Endothelial cell (in vitro differentiated cells): ENCODE measurements at regions not wholly inside any gene's neighbourhood (a gene's known extent, or its start where the extent isn't known, plus 50 kb on each side); places are given as distances from the start of the nearest gene placed in this dataset.

Source experiments
- DNase-seq: peaks from one replicate; pipeline ENCODE4 v3.0.0; 2021; ENCODE audit warnings: low spot score
- H3K27ac Mint-ChIP-seq: one replicate; pipeline ENCODE4 v1.8.0; 2021; ENCODE audit warnings: mixed read lengths, inconsistent platforms; ENCODE audit not compliant: unreplicated experiment
- H3K27me3 Mint-ChIP-seq: one replicate; pipeline ENCODE4 v1.8.0; 2021; ENCODE audit warnings: mild to moderate bottlenecking, moderate library complexity, mixed read lengths, inconsistent platforms; ENCODE audit not compliant: unreplicated experiment
- H3K36me3 Mint-ChIP-seq: one replicate; pipeline ENCODE4 v1.8.0; 2021; ENCODE audit warnings: mild to moderate bottlenecking, low read depth, mixed read lengths, inconsistent platforms; ENCODE audit not compliant: unreplicated experiment
- H3K4me1 Mint-ChIP-seq: one replicate; pipeline ENCODE4 v1.8.0; 2021; ENCODE audit warnings: mild to moderate bottlenecking, mixed read lengths, inconsistent platforms; ENCODE audit not compliant: unreplicated experiment
- H3K4me3 Mint-ChIP-seq: one replicate; pipeline ENCODE4 v1.8.0; 2021; ENCODE audit warnings: mild to moderate bottlenecking, mixed read lengths, inconsistent platforms; ENCODE audit not compliant: unreplicated experiment
- H3K9me3 Mint-ChIP-seq: one replicate; pipeline ENCODE4 v1.8.0; 2021; ENCODE audit warnings: mixed read lengths, inconsistent platforms; ENCODE audit not compliant: unreplicated experiment
- CTCF ChIP-seq: fragments of 200-600 bp; sonication (generic); IDR thresholded peaks from one replicate; pipeline ENCODE4 v1.5.0; 2021; ENCODE audit warnings: antibody characterized with exemption; ENCODE audit not compliant: unreplicated experiment

DNA sequence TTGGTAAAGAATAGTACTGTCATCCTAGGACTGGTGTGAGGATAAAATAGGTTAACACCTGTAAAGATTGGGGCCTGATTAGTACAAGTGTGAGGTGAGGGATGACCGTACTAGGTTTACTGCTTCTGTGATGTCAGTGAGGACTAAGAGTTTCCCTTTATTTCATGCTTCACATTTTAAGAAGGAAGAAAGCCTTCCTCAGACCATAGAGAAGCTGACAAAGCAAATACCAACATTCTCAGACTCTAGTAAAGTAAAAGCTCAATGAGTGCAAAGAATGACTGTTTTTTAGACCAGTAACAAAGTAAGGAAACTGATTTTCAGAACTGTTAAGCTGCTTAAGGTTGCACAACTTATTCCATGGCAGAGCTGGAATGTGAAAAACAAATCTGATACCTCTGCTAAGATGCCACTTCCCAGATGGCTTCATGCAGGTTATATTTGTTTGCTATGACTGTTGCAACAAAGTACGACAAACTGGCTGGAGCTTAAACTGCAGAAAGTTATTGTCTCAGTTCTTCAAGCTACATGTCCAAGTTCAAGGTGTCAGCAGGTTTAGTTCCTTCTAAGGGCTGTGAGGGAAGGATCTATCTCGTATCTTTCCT lies 354.9 kb downstream of the RSL24D1 start:
- no peak for DNase-seq
- no peak overlapping the region for H3K27ac Mint-ChIP-seq
- peaks cover 3% of the 10 kb centered on the region for H3K9me3 Mint-ChIP-seq
- H3K36me3 Mint-ChIP-seq = no peaks in the 10 kb centered on the region
- no peak overlapping the region for H3K4me3 Mint-ChIP-seq
- H3K27me3 Mint-ChIP-seq = no peaks in the 10 kb centered on the region
- no peaks in the 10 kb centered on the region for H3K4me1 Mint-ChIP-seq
- TF ChIP-seq CTCF = no peak

DNA sequence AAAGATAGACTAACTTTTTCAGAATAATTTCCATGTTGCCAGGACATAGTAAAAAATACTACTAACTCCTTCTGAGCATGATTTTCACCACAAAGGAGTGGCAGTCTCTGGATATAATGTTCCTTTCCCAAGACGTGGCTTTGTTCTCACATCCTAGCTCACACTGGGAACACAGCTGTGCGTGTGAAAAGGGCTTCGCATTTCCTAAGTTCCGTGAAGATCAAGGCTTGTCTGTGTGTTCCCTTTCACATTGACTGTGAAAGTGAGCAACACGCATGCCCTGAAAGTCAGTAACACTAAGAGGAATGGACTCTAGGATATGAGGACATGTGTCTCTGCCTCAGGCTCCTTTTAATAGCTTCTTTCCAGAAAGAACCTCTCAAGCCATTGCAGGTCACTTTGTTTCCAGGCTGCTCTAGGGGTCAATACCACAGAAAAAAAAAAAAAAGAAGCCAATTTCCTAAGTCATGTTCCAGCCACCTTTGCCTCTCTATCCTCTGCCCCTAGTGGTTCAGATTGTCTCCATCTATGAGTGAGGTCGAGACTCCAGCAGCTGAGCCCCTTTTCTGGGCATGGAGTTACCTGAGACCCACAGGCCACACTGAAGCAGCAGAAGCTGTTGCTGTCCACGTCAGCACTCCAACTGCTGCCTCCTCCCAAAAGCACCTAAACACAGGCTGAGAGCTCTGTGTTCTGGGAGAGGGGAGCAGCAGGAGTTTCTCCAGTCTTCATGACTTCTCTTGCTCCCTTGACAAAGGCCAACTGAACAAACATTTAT lies 355.9 kb downstream of the RSL24D1 start:
- no peaks in the 10 kb centered on the region for H3K36me3 Mint-ChIP-seq
- no peak overlapping the region for H3K4me3 Mint-ChIP-seq
- H3K27me3 Mint-ChIP-seq = no peaks in the 10 kb centered on the region
- no peaks in the 10 kb centered on the region for H3K4me1 Mint-ChIP-seq
- H3K27ac Mint-ChIP-seq = no peak overlapping the region
- H3K9me3 Mint-ChIP-seq = peaks cover 3% of the 10 kb centered on the region
- no peak for TF ChIP-seq CTCF
- no peak for DNase-seq

DNA sequence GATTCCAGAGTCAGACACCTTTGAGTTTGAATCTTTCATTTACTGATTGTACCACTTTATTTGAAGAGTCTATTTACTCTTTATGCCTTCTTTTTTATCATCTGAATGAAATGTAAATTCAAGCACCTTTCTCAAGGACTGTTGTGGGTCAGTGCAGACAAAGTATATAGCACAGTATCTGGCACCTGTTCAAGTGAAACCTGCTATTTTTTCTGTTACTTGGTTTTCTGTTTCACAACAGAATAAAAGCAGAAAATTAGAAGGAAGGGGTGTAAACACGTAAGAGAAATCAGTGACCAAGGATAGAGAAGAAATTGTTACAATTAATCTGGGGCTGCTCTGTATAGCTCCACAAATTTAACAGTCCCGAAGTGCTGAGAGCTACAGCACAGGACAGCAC lies 357.4 kb downstream of the RSL24D1 start:
- Mint-ChIP-seq H3K9me3 (peaks cover 5% of the 10 kb centered on the region), H3K27ac (no peak overlapping the region), H3K4me1 (no peaks in the 10 kb centered on the region), H3K36me3 (no peaks in the 10 kb centered on the region), H3K4me3 (no peak overlapping the region), H3K27me3 (no peaks in the 10 kb centered on the region)
- no peak for TF ChIP-seq CTCF
- DNase-seq = no peak

DNA sequence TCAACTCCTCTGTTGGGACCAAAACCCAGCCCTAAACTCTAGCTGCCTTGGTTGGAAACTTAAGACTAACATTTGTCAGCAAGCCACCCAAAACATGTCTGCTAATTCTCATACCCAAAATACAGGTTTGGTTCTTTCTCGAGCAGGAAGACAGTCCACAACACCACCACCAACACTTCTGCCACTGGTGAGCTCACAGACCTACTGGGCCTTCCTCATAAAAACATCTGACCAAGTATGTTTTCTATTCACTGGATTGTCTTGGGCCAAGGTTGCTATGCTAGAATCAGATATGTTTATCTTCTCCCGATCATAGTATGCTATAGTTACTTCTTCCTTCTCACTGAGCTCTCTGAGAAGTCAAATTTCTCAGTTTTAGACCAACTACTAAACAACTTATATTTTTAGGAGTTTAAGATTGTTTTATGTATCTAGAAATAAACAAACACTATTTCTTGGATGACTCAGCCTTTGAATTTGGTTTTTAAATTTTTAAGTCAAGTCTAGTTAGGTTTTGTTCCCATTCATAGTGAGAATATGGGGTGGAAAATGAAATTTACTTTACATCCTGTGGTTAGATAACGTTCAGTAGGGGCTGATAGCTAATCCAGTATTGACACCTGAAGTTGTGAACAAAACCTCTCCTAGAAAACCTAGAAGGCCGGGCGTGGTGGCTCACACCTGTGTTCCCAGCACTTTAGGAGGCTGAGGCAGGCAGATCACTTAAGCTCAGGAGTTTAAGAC lies 360.5 kb downstream of the RSL24D1 start:
- Mint-ChIP-seq H3K36me3 (no peaks in the 10 kb centered on the region), H3K27me3 (no peaks in the 10 kb centered on the region), H3K27ac (no peak overlapping the region), H3K4me3 (no peak overlapping the region), H3K9me3 (peaks cover 5% of the 10 kb centered on the region), H3K4me1 (no peaks in the 10 kb centered on the region)
- no peak for TF ChIP-seq CTCF
- no peak for DNase-seq

DNA sequence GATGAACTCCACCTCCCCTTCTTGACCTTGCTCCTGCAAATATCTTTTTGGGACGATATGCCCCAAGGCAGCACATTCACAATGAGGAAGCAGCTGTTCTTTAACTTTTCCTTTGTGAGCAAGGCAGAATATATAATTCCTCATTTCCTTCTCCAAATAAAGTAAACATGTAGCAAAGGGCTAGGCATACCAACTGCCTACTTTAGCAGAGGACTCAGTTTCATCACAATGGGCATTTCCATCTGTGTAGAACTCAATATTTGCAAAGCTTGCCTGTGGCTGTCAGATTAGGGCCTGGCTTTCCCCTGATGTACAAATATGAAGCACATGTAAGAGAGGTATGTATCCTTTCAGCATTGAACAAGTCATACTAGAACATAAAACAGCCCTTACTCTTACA lies 366.9 kb downstream of the RSL24D1 start:
- H3K36me3 Mint-ChIP-seq = no peaks in the 10 kb centered on the region

More for the DNA sequence above, 366.9 kb downstream of the RSL24D1 start:
- H3K27me3 Mint-ChIP-seq = no peaks in the 10 kb centered on the region
- TF ChIP-seq CTCF = no peak
- peaks cover 14% of the 10 kb centered on the region for H3K9me3 Mint-ChIP-seq
- no peak overlapping the region for H3K4me3 Mint-ChIP-seq
- no peaks in the 10 kb centered on the region for H3K4me1 Mint-ChIP-seq
- H3K27ac Mint-ChIP-seq = no peak overlapping the region
- DNase-seq = no peak
